HCT116 (cell line): ENCODE measurements at regions not wholly inside any gene's neighbourhood (a gene's known extent, or its start where the extent isn't known, plus 50 kb on each side); places are given as distances from the start of the nearest gene placed in this dataset.
A peak's percentile ranks its signal among the peaks of the same experiment; 100 is the strongest.

Source experiments
- ATAC-seq: fragments of 200-7000 bp; cut with Tn5 transposase; 2 replicates; pipeline ENCODE4 v1.9.1; 2020; ENCODE audit warnings: mild to moderate bottlenecking, moderate library complexity
- BruUV-seq: library from RNA; stranded (reverse); fragments of 400-500 nt; replicated peaks from 2 replicates; lab custom pipeline; 2021; lab: Mats Ljungman, UMichigan
- CTCF ChIA-PET: fragments of 300-600 bp; sonication (Branson Sonifier 250); formaldehyde crosslinking; loops from one replicate; lab custom pipeline; 2021; ENCODE audit warnings: antibody characterized with exemption; lab: Charles Lee
- POLR2A ChIA-PET: fragments of 300-600, 350-600 bp; sonication (Branson Sonifier 250); formaldehyde crosslinking; loops from one replicate; lab custom pipeline; 2021; ENCODE audit warnings: antibody characterized with exemption; lab: Charles Lee
- RAD21 ChIA-PET, 2 experiments: fragments of 300-600 bp; sonication (Branson Sonifier 250); formaldehyde crosslinking; loops; one replicate each; lab custom pipeline; 2023; ENCODE audit warnings: low total read pairs in 2 of 2; ENCODE audit not compliant: uncharacterized antibody in 2 of 2, unreplicated experiment in 2 of 2, low non-redundant PET in 1 of 2; lab: Charles Lee
- DNase-seq: peaks from one replicate; pipeline ENCODE4 v3.0.0-alpha.2; 2010; ENCODE audit warnings: low read depth, low spot score
- H2AFZ ChIP-seq: fragments of 200-600 bp; shearing (Covaris generic), sonication (generic); 2 replicates; pipeline ENCODE4 v1.6.1; 2017; ENCODE audit warnings: low read depth, mixed run types, mixed read lengths, antibody characterized with exemption, low read length; ENCODE audit not compliant: poor library complexity, severe bottlenecking
- H3K27ac ChIP-seq: 2 replicates; pipeline ENCODE4 v1.5.1; 2012; ENCODE audit warnings: low read depth, low read length
- H3K27me3 ChIP-seq: fragments of 200-600 bp; sonication (generic); 2 replicates; pipeline ENCODE4 v1.6.1; 2016; ENCODE audit warnings: mixed run types, low read length, mixed read lengths; ENCODE audit not compliant: insufficient read depth
- H3K36me3 ChIP-seq, 2 experiments: fragments of 200-500 bp in 1 of 2; fragments of 200-600 bp in 1 of 2; sonication (Bioruptor generic) in 1 of 2; sonication (generic) in 1 of 2; 2 replicates each; pipeline versions ENCODE4 v1.5.1 to v1.6.1; 2014 to 2016; ENCODE audit warnings: low read length in 2 of 2, inconsistent platforms in 1 of 2, mixed read lengths in 1 of 2, mixed run types in 1 of 2; ENCODE audit not compliant: insufficient read depth in 2 of 2, control insufficient read depth in 1 of 2
- H3K4me1 ChIP-seq, 2 experiments: fragments of 200-600 bp in 1 of 2; sonication (generic) in 1 of 2; 2 replicates each; pipeline versions ENCODE4 v1.5.1 to v1.6.1; 2012 to 2017; ENCODE audit warnings: low read length in 2 of 2, inconsistent platforms in 1 of 2, mild to moderate bottlenecking in 1 of 2, mixed read lengths in 1 of 2, mixed run types in 1 of 2, moderate library complexity in 1 of 2; ENCODE audit not compliant: insufficient read depth in 2 of 2, control insufficient read depth in 1 of 2
- H3K4me2 ChIP-seq: fragments of 200-600 bp; sonication (generic); 2 replicates; pipeline ENCODE4 v1.6.1; 2017; ENCODE audit warnings: mixed run types, low read length, mixed read lengths
- H3K4me3 ChIP-seq, 2 experiments: fragments of 200-600 bp in 1 of 2; sonication (generic) in 1 of 2; replicated peaks in 1 of 2; 2 replicates each; pipeline ENCODE4 v1.5.1; 2011 to 2016; ENCODE audit warnings: low read length in 2 of 2, control low read depth in 1 of 2, low read depth in 1 of 2, mild to moderate bottlenecking in 1 of 2, mixed read lengths in 1 of 2, mixed run types in 1 of 2
- H3K79me2 ChIP-seq: fragments of 200-600 bp; sonication (generic); 2 replicates; pipeline ENCODE4 v1.6.1; 2017; ENCODE audit warnings: mild to moderate bottlenecking, mixed run types, low read length, moderate library complexity, mixed read lengths; ENCODE audit not compliant: insufficient read depth
- H3K9ac ChIP-seq: fragments of 200-600 bp; sonication (generic); 2 replicates; pipeline ENCODE4 v1.6.1; 2016; ENCODE audit warnings: low read length, mixed read lengths
- H3K9me2 ChIP-seq: fragments of 200-600 bp; sonication (generic), shearing (Covaris generic); 2 replicates; pipeline ENCODE4 v1.6.1; 2017; ENCODE audit warnings: mixed run types, mild to moderate bottlenecking, moderate library complexity; ENCODE audit not compliant: insufficient read depth
- H3K9me3 ChIP-seq, 2 experiments: fragments of 200-500 bp in 1 of 2; fragments of 200-600 bp in 1 of 2; sonication (Bioruptor generic) in 1 of 2; sonication (generic) in 1 of 2; 2 replicates each; pipeline ENCODE4 v1.6.1; 2014 to 2017; ENCODE audit warnings: low read length in 2 of 2, mixed read lengths in 2 of 2, inconsistent platforms in 1 of 2, low read depth in 1 of 2, mild to moderate bottlenecking in 1 of 2, mixed run types in 1 of 2, moderate library complexity in 1 of 2; ENCODE audit not compliant: control insufficient read depth in 1 of 2, insufficient read depth in 1 of 2
- H4K20me1 ChIP-seq: fragments of 200-600 bp; sonication (generic), shearing (Covaris generic); 2 replicates; pipeline ENCODE4 v1.6.1; 2017; ENCODE audit warnings: mixed run types, mild to moderate bottlenecking, moderate library complexity; ENCODE audit not compliant: insufficient read depth
- ELF1 ChIP-seq: IDR thresholded peaks from 2 replicates; pipeline ENCODE4 v1.6.1; 2012; ENCODE audit warnings: low read depth, borderline replicate concordance
- EZH2 ChIP-seq: fragments of 200-600 bp; sonication (generic); IDR thresholded peaks from 2 replicates; pipeline ENCODE4 v1.6.1; 2017; ENCODE audit warnings: antibody characterized with exemption, mixed run types
- POLR2A ChIP-seq: IDR thresholded peaks from 2 replicates; pipeline ENCODE4 v1.7.0; 2011; ENCODE audit warnings: borderline replicate concordance; ENCODE audit not compliant: insufficient read depth, insufficient read length; ENCODE audit errors: extremely low read depth
- SIN3A ChIP-seq: IDR thresholded peaks from 2 replicates; pipeline ENCODE4 v1.6.1; 2012; ENCODE audit warnings: low read depth
- SP1 ChIP-seq: IDR thresholded peaks from 2 replicates; pipeline ENCODE4 v1.6.1; 2012; ENCODE audit warnings: low read depth
- TCF7L2 ChIP-seq: IDR thresholded peaks from 2 replicates; pipeline ENCODE4 v1.7.0; 2011; ENCODE audit warnings: borderline replicate concordance, inconsistent platforms; ENCODE audit not compliant: insufficient read depth, insufficient read length; ENCODE audit errors: extremely low read depth
- ZNF274 ChIP-seq: fragments of 200-500 bp; sonication (Bioruptor generic); IDR thresholded peaks from 2 replicates; pipeline ENCODE4 v1.6.1; 2014; ENCODE audit warnings: mild to moderate bottlenecking, low read depth, low read length, inconsistent platforms
- intact Hi-C: fragments of 100-400 bp; cut with micrococcal nuclease; formaldehyde crosslinking; loops from 2 replicates; pipeline ENCODE4 v1.10.0; 2022
- TF ChIP-seq, protein P1 (sequence below): IDR thresholded peaks from 2 replicates; pipeline ENCODE4 v1.6.1; 2012
- TF ChIP-seq, protein P2 (sequence below): IDR thresholded peaks from 2 replicates; pipeline ENCODE4 v1.6.1; 2012
- TF ChIP-seq, protein P3 (sequence below), 3 experiments: fragments of 200-600 bp in 1 of 3; sonication (generic) in 1 of 3; IDR thresholded peaks in 2 of 3; conservative IDR thresholded peaks in 1 of 3; 2 replicates each; pipeline ENCODE4 v1.5.1; 2012 to 2017; ENCODE audit warnings: low read depth in 2 of 3, low read length in 2 of 3, antibody characterized with exemption in 1 of 3, borderline replicate concordance in 1 of 3, control low read depth in 1 of 3, mild to moderate bottlenecking in 1 of 3, mixed read lengths in 1 of 3, mixed run types in 1 of 3, moderate library complexity in 1 of 3; ENCODE audit not compliant: insufficient read depth in 1 of 3

DNA sequence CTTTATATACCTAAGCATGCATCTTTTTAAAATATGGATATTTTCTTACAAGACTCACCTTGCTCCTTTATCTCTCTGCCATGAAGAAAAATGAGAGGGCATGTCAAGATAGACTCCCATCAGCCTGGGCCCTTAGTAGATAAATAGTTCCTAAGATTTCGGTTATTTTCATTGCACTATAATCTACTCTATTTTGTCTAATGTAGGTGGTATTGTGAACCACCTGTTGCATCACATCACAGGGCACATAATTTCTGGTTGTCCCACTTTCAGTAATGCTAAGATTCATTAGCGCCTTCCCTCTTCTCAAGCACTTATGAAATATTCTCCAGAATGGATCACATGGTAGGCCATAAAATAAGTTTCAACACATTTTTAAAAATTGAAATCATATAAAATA lies 202.5 kb upstream of the ADRA1B start:
- ChIA-PET CTCF (no interaction called here), RAD21 (no interaction called here), POLR2A (no interaction called here)
- no peaks in the 10 kb centered on the region for H3K4me1 ChIP-seq
- H3K4me2 ChIP-seq, result no peak overlapping the region
- H3K36me3 ChIP-seq, result no peaks in the 10 kb centered on the region
- ATAC-seq, result no peak
- TF ChIP-seq SIN3A, result no peak
- BruUV-seq, result no TSS peak
- no peaks in the 10 kb centered on the region for H3K27me3 ChIP-seq
- H3K79me2 ChIP-seq, result no peaks in the 10 kb centered on the region
- H3K9me2 ChIP-seq, result no peaks in the 10 kb centered on the region
- intact Hi-C loops, result no loop called here
- H3K4me3 ChIP-seq, result no peak overlapping the region
- H3K27ac ChIP-seq, result no peak overlapping the region
- H4K20me1 ChIP-seq, result no peaks in the 10 kb centered on the region
- no peak overlapping the region for H3K9ac ChIP-seq
- no peak overlapping the region for H2AFZ ChIP-seq
- H3K9me3 ChIP-seq, result no peaks in the 10 kb centered on the region
- DNase-seq, result no peak

DNA sequence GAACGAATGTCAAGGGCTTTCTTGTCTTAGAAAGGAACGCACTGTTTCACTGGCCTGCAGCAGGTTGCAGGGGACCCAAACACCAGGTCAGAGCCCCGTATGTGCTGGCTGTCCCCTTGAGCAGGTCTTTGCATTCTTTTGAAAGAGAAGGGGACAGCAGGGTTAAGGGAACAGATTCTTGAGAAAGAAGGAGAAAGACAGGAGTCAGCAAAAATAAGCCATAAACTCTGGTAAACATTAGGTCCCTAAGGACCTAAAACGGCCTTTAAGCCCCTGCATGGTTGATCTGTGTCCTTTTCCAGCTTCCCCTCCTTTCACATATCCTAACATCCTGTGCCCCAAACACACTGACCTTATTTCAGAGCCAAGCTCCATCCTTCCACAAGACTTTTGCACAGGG lies 190.8 kb upstream of the ADRA1B start:
- BruUV-seq, result no TSS peak
- DNase-seq (no peak), ATAC-seq (no peak)
- Histone ChIP-seq H4K20me1 (no peaks in the 10 kb centered on the region), H3K4me1 (no peaks in the 10 kb centered on the region), H3K36me3 (no peaks in the 10 kb centered on the region), H3K79me2 (no peaks in the 10 kb centered on the region), H3K27ac (no peak overlapping the region), H3K4me3 (no peak overlapping the region), H3K27me3 (no peaks in the 10 kb centered on the region), H2AFZ (no peak overlapping the region), H3K9me2 (no peaks in the 10 kb centered on the region), H3K4me2 (no peak overlapping the region), H3K9me3 (no peaks in the 10 kb centered on the region), H3K9ac (no peak overlapping the region)
- TF ChIP-seq ZNF274 (no peak), ELF1 (no peak)
- intact Hi-C loops, result no loop called here
- ChIA-PET POLR2A (no interaction called here), RAD21 (no interaction called here), CTCF (no interaction called here)

DNA sequence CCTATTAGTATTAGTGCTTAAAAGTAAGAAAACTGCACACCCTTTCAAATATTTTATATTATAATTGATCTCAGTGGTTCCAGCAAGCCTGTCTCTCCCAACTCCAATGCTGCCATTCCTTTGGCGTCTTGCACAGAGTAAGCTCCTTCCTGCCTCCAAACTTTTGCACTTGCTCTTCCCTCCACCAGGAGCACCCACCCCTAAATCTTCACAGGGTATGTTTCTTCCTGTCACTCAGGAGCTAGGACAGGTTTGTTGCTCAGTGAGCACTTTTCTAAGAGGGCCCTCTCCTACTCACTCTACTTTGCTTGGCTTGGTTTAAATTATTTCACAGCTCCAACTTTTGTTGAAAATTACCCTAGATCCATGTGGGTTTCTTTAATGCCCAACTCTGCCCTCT lies 189.1 kb upstream of the ADRA1B start:
- DNase-seq (no peak), ATAC-seq (peak; percentile 80)
- no peaks in the 10 kb centered on the region for H3K27me3 ChIP-seq
- H3K36me3 ChIP-seq, result no peaks in the 10 kb centered on the region
- intact Hi-C loops, result no loop called here
- TF ChIP-seq, protein P1, sequence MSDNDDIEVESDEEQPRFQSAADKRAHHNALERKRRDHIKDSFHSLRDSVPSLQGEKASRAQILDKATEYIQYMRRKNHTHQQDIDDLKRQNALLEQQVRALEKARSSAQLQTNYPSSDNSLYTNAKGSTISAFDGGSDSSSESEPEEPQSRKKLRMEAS, result no peak
- TF ChIP-seq, protein P2, sequence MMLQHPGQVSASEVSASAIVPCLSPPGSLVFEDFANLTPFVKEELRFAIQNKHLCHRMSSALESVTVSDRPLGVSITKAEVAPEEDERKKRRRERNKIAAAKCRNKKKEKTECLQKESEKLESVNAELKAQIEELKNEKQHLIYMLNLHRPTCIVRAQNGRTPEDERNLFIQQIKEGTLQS, result no peak
- no peak for TF ChIP-seq EZH2
- no peak for TF ChIP-seq POLR2A
- no peak for TF ChIP-seq ZNF274
- no peak for TF ChIP-seq TCF7L2
- TF ChIP-seq SP1, result no peak
- TF ChIP-seq, protein P3, sequence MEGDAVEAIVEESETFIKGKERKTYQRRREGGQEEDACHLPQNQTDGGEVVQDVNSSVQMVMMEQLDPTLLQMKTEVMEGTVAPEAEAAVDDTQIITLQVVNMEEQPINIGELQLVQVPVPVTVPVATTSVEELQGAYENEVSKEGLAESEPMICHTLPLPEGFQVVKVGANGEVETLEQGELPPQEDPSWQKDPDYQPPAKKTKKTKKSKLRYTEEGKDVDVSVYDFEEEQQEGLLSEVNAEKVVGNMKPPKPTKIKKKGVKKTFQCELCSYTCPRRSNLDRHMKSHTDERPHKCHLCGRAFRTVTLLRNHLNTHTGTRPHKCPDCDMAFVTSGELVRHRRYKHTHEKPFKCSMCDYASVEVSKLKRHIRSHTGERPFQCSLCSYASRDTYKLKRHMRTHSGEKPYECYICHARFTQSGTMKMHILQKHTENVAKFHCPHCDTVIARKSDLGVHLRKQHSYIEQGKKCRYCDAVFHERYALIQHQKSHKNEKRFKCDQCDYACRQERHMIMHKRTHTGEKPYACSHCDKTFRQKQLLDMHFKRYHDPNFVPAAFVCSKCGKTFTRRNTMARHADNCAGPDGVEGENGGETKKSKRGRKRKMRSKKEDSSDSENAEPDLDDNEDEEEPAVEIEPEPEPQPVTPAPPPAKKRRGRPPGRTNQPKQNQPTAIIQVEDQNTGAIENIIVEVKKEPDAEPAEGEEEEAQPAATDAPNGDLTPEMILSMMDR (IDR thresholded peaks at IDR 0.05 in 2 of 3, conservative IDR thresholded peaks at IDR 0.05 in 1 of 3; ENCODE audit: borderline replicate concordance in 1 of 3, insufficient read depth in 1 of 3, low read depth in 2 of 3, low read length in 2 of 3), result peak in 2 of 3 experiments; percentile 17 to 32; a peak in 1 of 6 replicates
- BruUV-seq, result no TSS peak
- H3K9me2 ChIP-seq, result no peaks in the 10 kb centered on the region
- H3K9ac ChIP-seq, result no peak overlapping the region
- ChIA-PET CTCF (interaction anchor here (0.6 kb wide), 1 partner anchor 11 kb away, joined by 3 read pairs; no protein-coding TSS in a partner anchor), RAD21 (no interaction called here), POLR2A (no interaction called here)
- no peaks in the 10 kb centered on the region for H4K20me1 ChIP-seq
- H2AFZ ChIP-seq, result peak overlapping the region; percentile 6
- H3K27ac ChIP-seq, result no peak overlapping the region
- no peaks in the 10 kb centered on the region for H3K4me1 ChIP-seq
- no peak overlapping the region for H3K4me3 ChIP-seq
- H3K9me3 ChIP-seq, result no peaks in the 10 kb centered on the region
- no peak overlapping the region for H3K4me2 ChIP-seq
- no peaks in the 10 kb centered on the region for H3K79me2 ChIP-seq
